ENCODE measurements at regions not wholly inside any gene's neighbourhood (a gene's known extent, or its start where the extent isn't known, plus 50 kb on each side); places are given as distances from the start of the nearest gene placed in this dataset.

- H3K27ac ChIP-seq: no peak overlapping the region
- Mint-ChIP-seq H3K27me3 (ENCODE audit: insufficient read depth, low read depth) (peaks cover 15% of the 10 kb centered on the region), H3K9me3 (no peaks in the 10 kb centered on the region), H3K27ac (no peak overlapping the region), H3K36me3 (no peaks in the 10 kb centered on the region), H3K4me3 (no peak overlapping the region), H3K4me1 (no peaks in the 10 kb centered on the region)
- H4K20me1 ChIP-seq (ENCODE audit: low read depth): no peaks in the 10 kb centered on the region
- no peak overlapping the region for H2AFZ ChIP-seq (replicated peaks)
- TF ChIP-seq CTCF (IDR thresholded peaks at IDR 0.05) (no peak), EZH2phosphoT487 (IDR thresholded peaks at IDR 0.05) (no peak), EZH2 (IDR thresholded peaks at IDR 0.05) (no peak)
- DNase-seq (ENCODE audit: low spot score): no peak
- H3K9ac ChIP-seq: no peak overlapping the region
- H3K27me3 ChIP-seq: peaks cover 95% of the 10 kb centered on the region
- no peak overlapping the region for H3K4me3 ChIP-seq
- no peak overlapping the region for H3K4me2 ChIP-seq
- no peaks in the 10 kb centered on the region for H3F3A ChIP-seq (ENCODE audit: low read depth)
- no peaks in the 10 kb centered on the region for H3K79me2 ChIP-seq (ENCODE audit: low read depth)
- no peaks in the 10 kb centered on the region for H3K9me3 ChIP-seq (ENCODE audit: low read depth)
- H3K36me3 ChIP-seq: no peaks in the 10 kb centered on the region
- H3K4me1 ChIP-seq: no peaks in the 10 kb centered on the region
Measured at GRCh38 chr12:53840316-53840715, 88.5 kb upstream of the CISTR start.

GRCh38 chr12:53842686-53843085 is 90.9 kb upstream of the CISTR start:
- H3K79me2 ChIP-seq (ENCODE audit: low read depth): no peaks in the 10 kb centered on the region
- H4K20me1 ChIP-seq (ENCODE audit: low read depth): no peaks in the 10 kb centered on the region
- no peaks in the 10 kb centered on the region for H3K36me3 ChIP-seq
- no peak overlapping the region for H3K27ac ChIP-seq
- Mint-ChIP-seq H3K4me3 (no peak overlapping the region), H3K27ac (no peak overlapping the region), H3K27me3 (ENCODE audit: insufficient read depth, low read depth) (peaks cover 6% of the 10 kb centered on the region), H3K4me1 (no peaks in the 10 kb centered on the region), H3K36me3 (no peaks in the 10 kb centered on the region), H3K9me3 (no peaks in the 10 kb centered on the region)
- no peak for TF ChIP-seq CTCF (IDR thresholded peaks at IDR 0.05)
- TF ChIP-seq EZH2 (IDR thresholded peaks at IDR 0.05): no peak
- TF ChIP-seq EZH2phosphoT487 (IDR thresholded peaks at IDR 0.05): no peak
- no peaks in the 10 kb centered on the region for H3K4me1 ChIP-seq
- no peaks in the 10 kb centered on the region for H3F3A ChIP-seq (ENCODE audit: low read depth)
- DNase-seq (ENCODE audit: low spot score): no peak
- H3K9me3 ChIP-seq (ENCODE audit: low read depth): no peaks in the 10 kb centered on the region
- no peak overlapping the region for H3K4me2 ChIP-seq
- no peak overlapping the region for H3K9ac ChIP-seq
- no peak overlapping the region for H3K4me3 ChIP-seq
- H2AFZ ChIP-seq (replicated peaks): no peak overlapping the region
- H3K27me3 ChIP-seq: peaks cover 93% of the 10 kb centered on the region

- Mint-ChIP-seq H3K36me3 (no peaks in the 10 kb centered on the region), H3K9me3 (no peaks in the 10 kb centered on the region), H3K27me3 (ENCODE audit: insufficient read depth, low read depth) (peaks cover 6% of the 10 kb centered on the region), H3K27ac (no peak overlapping the region), H3K4me3 (no peak overlapping the region), H3K4me1 (no peaks in the 10 kb centered on the region)
- Histone ChIP-seq H3K9ac (no peak overlapping the region), H3K4me3 (no peak overlapping the region), H3F3A (ENCODE audit: low read depth) (no peaks in the 10 kb centered on the region), H3K4me1 (no peaks in the 10 kb centered on the region), H3K4me2 (no peak overlapping the region), H3K36me3 (no peaks in the 10 kb centered on the region), H3K27me3 (peaks cover 93% of the 10 kb centered on the region), H4K20me1 (ENCODE audit: low read depth) (no peaks in the 10 kb centered on the region), H3K9me3 (ENCODE audit: low read depth) (no peaks in the 10 kb centered on the region), H2AFZ (replicated peaks) (no peak overlapping the region), H3K79me2 (ENCODE audit: low read depth) (no peaks in the 10 kb centered on the region), H3K27ac (no peak overlapping the region)
- no peak for DNase-seq (ENCODE audit: low spot score)
- TF ChIP-seq CTCF (IDR thresholded peaks at IDR 0.05) (no peak), EZH2 (IDR thresholded peaks at IDR 0.05) (no peak), EZH2phosphoT487 (IDR thresholded peaks at IDR 0.05) (no peak)
Measured at GRCh38 chr12:53843545-53843944, 91.8 kb upstream of the CISTR start.

All from neural progenitor cell (in vitro differentiated cells).